ENCODE measurements at regions not wholly inside any gene's neighbourhood (a gene's known extent, or its start where the extent isn't known, plus 50 kb on each side); places are given as distances from the start of the nearest gene placed in this dataset.
"Not testable (repeated sequence)": the region's sequence is repeated elsewhere in the genome, so short reads cannot be mapped to it uniquely, and the experiment has no call there.

DNA sequence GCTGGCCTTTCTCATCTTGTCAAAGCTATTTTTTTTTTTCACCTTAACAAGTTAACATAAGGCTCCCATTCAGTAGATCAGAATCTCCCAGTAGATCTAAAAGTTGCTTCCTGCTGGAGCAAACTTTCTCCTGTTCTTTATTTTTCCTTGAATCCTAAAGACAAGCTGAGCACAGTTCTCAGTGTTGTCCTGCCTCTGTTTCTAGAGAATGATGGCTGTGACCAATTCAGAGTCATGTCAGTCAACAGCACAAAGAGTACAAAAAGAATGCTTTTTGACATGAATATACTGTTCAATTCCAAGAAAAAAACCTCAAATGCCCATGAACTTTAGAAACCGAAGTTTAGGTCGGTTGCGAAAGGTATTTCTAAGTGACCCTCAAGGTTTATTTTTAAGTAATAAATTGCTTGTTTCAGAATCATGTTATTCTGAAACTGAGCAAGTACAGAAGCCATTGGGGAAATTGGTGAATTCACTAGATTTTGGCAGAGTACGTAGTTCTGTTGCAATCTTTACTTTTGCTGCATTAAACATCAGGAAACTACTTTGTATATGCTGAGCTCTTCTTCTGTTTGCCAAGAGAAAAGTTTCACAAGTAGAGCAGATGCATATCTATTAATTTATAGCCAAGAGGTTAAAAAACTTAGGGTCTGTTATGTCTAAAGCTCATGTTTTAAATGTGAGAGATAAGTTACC is 161.7 kb upstream of the RPS23 start:
- Histone ChIP-seq H3K9me3 (ENCODE audit: low read length) (no peaks in the 10 kb centered on the region), H3K79me2 (ENCODE audit: insufficient read depth, low read length) (no peaks in the 10 kb centered on the region), H3K4me3 (replicated peaks in 1 of 3; ENCODE audit: insufficient read depth in 1 of 3, low read depth in 2 of 3, low read length in 3 of 3) (no peak overlapping the region), H3K27ac (ENCODE audit: extremely low read length, insufficient read depth, low read length) (no peak overlapping the region), H3K36me3 (replicated peaks in 1 of 2; ENCODE audit: control insufficient read depth in 1 of 2, insufficient read depth in 2 of 2, low read length in 2 of 2) (no peaks in the 10 kb centered on the region; a peak in 1 of 5 replicates), H3K4me1 (ENCODE audit: insufficient read depth, low read length) (peaks cover 7% of the 10 kb centered on the region), H2AFZ (ENCODE audit: low read length) (peak overlapping the region; percentile 52), H3K27me3 (ENCODE audit: control insufficient read depth in 1 of 2, insufficient read depth in 2 of 2, low read length in 2 of 2) (no peaks in the 10 kb centered on the region), H3K9ac (ENCODE audit: insufficient read depth, low read depth, low read length) (no peak overlapping the region), H3K4me2 (ENCODE audit: low read depth, low read length) (no peak overlapping the region), H4K20me1 (ENCODE audit: insufficient read depth, low read length) (no peaks in the 10 kb centered on the region)
- FAIRE-seq: no peak
- no TSS peak for BruUV-seq (replicated peaks)
- WGBS (ENCODE audit: low lambda C conversion rate): 40% methylated on average over 4 of the region's 4 CpGs
- DNase-seq (ENCODE audit: low spot score): no peak
- CTCF ChIA-PET (ENCODE audit: low intra/inter-chr PET ratio, low total read pairs): no interaction called here
- POLR2A ChIA-PET: no interaction called here
- TF ChIP-seq ZNF841 (CRISPR knock-in tag; IDR thresholded peaks at IDR 0.05; ENCODE audit: borderline replicate concordance) (no peak), ZNF792 (CRISPR knock-in tag; IDR thresholded peaks at IDR 0.05) (no peak), SSRP1 (CRISPR knock-in tag; IDR thresholded peaks at IDR 0.05) (no peak), FOXK1 (CRISPR knock-in tag; IDR thresholded peaks at IDR 0.05; ENCODE audit: borderline replicate concordance, low read depth) (no peak), CENPT (CRISPR knock-in tag; IDR thresholded peaks at IDR 0.05; ENCODE audit: low read depth) (no peak), ATF1 (CRISPR knock-in tag; IDR thresholded peaks at IDR 0.05) (no peak), ZNF367 (CRISPR knock-in tag; IDR thresholded peaks at IDR 0.05; ENCODE audit: borderline replicate concordance) (no peak), ZNF672 (CRISPR knock-in tag; IDR thresholded peaks at IDR 0.05) (no peak), FOXA3 (CRISPR knock-in tag; IDR thresholded peaks at IDR 0.05) (no peak), MEF2D (CRISPR knock-in tag; IDR thresholded peaks at IDR 0.05) (no peak)
- TF ChIP-seq, protein P1, sequence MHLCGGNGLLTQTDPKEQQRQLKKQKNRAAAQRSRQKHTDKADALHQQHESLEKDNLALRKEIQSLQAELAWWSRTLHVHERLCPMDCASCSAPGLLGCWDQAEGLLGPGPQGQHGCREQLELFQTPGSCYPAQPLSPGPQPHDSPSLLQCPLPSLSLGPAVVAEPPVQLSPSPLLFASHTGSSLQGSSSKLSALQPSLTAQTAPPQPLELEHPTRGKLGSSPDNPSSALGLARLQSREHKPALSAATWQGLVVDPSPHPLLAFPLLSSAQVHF (CRISPR knock-in tag; IDR thresholded peaks at IDR 0.05): no peak
- TF ChIP-seq, protein P2, sequence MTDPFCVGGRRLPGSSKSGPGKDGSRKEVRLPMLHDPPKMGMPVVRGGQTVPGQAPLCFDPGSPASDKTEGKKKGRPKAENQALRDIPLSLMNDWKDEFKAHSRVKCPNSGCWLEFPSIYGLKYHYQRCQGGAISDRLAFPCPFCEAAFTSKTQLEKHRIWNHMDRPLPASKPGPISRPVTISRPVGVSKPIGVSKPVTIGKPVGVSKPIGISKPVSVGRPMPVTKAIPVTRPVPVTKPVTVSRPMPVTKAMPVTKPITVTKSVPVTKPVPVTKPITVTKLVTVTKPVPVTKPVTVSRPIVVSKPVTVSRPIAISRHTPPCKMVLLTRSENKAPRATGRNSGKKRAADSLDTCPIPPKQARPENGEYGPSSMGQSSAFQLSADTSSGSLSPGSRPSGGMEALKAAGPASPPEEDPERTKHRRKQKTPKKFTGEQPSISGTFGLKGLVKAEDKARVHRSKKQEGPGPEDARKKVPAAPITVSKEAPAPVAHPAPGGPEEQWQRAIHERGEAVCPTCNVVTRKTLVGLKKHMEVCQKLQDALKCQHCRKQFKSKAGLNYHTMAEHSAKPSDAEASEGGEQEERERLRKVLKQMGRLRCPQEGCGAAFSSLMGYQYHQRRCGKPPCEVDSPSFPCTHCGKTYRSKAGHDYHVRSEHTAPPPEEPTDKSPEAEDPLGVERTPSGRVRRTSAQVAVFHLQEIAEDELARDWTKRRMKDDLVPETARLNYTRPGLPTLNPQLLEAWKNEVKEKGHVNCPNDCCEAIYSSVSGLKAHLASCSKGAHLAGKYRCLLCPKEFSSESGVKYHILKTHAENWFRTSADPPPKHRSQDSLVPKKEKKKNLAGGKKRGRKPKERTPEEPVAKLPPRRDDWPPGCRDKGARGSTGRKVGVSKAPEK (CRISPR knock-in tag; IDR thresholded peaks at IDR 0.05; ENCODE audit: borderline replicate concordance): no peak
- no peak for ATAC-seq
- intact Hi-C loops (cut with micrococcal nuclease; ENCODE audit: unreplicated experiment): no loop called here
- in situ Hi-C loops (cut with HindIII; ENCODE audit: extremely low pct_ligation_motif_present, low pct_unique_long_range_greater_than_20kb): no loop called here

DNA sequence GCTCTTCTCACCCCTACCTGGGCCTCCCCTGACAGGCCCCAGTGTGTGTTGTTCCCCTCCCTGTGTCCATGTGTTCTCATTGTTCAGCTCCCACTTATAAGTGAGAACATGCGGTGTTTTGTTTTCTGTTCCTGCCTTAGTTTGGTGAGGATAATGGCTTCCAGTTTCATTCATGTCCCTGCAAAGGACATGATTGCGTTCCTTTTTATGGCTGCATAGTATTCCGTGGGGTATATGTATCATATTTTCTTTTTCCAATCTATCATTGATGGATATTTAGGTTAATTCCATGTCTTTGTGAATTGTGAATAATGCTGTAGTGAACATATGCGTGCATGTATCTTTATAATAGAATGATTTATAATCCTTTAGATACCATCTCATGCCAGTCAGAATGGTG is 159.4 kb upstream of the RPS23 start:
- H3K27me3 ChIP-seq (ENCODE audit: control insufficient read depth in 1 of 2, insufficient read depth in 2 of 2, low read length in 2 of 2); in situ Hi-C loops (cut with HindIII; ENCODE audit: extremely low pct_ligation_motif_present, low pct_unique_long_range_greater_than_20kb); H4K20me1 ChIP-seq (ENCODE audit: insufficient read depth, low read length); H3K4me3 ChIP-seq (replicated peaks in 1 of 3; ENCODE audit: insufficient read depth in 1 of 3, low read depth in 2 of 3, low read length in 3 of 3); H2AFZ ChIP-seq (ENCODE audit: low read length); H3K79me2 ChIP-seq (ENCODE audit: insufficient read depth, low read length); BruUV-seq (replicated peaks); H3K9me3 ChIP-seq (ENCODE audit: low read length); DNase-seq (ENCODE audit: low spot score); CTCF ChIA-PET (ENCODE audit: low intra/inter-chr PET ratio, low total read pairs); H3K9ac ChIP-seq (ENCODE audit: insufficient read depth, low read depth, low read length); FAIRE-seq; ATAC-seq; H3K36me3 ChIP-seq (replicated peaks in 1 of 2; ENCODE audit: control insufficient read depth in 1 of 2, insufficient read depth in 2 of 2, low read length in 2 of 2); H3K4me2 ChIP-seq (ENCODE audit: low read depth, low read length); H3K27ac ChIP-seq (ENCODE audit: extremely low read length, insufficient read depth, low read length); POLR2A ChIA-PET; intact Hi-C loops (cut with micrococcal nuclease; ENCODE audit: unreplicated experiment); H3K4me1 ChIP-seq (ENCODE audit: insufficient read depth, low read length): not testable (repeated sequence)
- WGBS (ENCODE audit: low lambda C conversion rate): 65% methylated on average over 4 of the region's 4 CpGs

Data from HepG2 (cell line).